ENCODE measurements at regions not wholly inside any gene's neighbourhood (a gene's known extent, or its start where the extent isn't known, plus 50 kb on each side); places are given as distances from the start of the nearest gene placed in this dataset.
"Not testable (repeated sequence)": the region's sequence is repeated elsewhere in the genome, so short reads cannot be mapped to it uniquely, and the experiment has no call there.

GRCh38 chr3:144900366-144900765 is 928.7 kb downstream of the DIPK2A start (continued):
- TF ChIP-seq, protein P1, sequence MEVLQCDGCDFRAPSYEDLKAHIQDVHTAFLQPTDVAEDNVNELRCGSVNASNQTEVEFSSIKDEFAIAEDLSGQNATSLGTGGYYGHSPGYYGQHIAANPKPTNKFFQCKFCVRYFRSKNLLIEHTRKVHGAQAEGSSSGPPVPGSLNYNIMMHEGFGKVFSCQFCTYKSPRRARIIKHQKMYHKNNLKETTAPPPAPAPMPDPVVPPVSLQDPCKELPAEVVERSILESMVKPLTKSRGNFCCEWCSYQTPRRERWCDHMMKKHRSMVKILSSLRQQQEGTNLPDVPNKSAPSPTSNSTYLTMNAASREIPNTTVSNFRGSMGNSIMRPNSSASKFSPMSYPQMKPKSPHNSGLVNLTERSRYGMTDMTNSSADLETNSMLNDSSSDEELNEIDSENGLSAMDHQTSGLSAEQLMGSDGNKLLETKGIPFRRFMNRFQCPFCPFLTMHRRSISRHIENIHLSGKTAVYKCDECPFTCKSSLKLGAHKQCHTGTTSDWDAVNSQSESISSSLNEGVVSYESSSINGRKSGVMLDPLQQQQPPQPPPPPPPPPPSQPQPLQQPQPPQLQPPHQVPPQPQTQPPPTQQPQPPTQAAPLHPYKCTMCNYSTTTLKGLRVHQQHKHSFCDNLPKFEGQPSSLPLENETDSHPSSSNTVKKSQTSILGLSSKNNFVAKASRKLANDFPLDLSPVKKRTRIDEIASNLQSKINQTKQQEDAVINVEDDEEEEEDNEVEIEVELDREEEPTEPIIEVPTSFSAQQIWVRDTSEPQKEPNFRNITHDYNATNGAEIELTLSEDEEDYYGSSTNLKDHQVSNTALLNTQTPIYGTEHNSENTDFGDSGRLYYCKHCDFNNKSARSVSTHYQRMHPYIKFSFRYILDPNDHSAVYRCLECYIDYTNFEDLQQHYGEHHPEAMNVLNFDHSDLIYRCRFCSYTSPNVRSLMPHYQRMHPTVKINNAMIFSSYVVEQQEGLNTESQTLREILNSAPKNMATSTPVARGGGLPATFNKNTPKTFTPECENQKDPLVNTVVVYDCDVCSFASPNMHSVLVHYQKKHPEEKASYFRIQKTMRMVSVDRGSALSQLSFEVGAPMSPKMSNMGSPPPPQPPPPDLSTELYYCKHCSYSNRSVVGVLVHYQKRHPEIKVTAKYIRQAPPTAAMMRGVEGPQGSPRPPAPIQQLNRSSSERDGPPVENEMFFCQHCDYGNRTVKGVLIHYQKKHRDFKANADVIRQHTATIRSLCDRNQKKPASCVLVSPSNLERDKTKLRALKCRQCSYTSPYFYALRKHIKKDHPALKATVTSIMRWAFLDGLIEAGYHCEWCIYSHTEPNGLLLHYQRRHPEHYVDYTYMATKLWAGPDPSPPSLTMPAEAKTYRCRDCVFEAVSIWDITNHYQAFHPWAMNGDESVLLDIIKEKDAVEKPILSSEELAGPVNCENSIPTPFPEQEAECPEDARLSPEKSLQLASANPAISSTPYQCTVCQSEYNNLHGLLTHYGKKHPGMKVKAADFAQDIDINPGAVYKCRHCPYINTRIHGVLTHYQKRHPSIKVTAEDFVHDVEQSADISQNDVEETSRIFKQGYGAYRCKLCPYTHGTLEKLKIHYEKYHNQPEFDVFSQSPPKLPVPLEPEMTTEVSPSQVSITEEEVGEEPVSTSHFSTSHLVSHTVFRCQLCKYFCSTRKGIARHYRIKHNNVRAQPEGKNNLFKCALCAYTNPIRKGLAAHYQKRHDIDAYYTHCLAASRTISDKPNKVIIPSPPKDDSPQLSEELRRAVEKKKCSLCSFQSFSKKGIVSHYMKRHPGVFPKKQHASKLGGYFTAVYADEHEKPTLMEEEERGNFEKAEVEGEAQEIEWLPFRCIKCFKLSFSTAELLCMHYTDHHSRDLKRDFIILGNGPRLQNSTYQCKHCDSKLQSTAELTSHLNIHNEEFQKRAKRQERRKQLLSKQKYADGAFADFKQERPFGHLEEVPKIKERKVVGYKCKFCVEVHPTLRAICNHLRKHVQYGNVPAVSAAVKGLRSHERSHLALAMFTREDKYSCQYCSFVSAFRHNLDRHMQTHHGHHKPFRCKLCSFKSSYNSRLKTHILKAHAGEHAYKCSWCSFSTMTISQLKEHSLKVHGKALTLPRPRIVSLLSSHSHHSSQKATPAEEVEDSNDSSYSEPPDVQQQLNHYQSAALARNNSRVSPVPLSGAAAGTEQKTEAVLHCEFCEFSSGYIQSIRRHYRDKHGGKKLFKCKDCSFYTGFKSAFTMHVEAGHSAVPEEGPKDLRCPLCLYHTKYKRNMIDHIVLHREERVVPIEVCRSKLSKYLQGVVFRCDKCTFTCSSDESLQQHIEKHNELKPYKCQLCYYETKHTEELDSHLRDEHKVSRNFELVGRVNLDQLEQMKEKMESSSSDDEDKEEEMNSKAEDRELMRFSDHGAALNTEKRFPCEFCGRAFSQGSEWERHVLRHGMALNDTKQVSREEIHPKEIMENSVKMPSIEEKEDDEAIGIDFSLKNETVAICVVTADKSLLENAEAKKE (CRISPR knock-in tag; IDR thresholded peaks at IDR 0.05), result no peak
- TF ChIP-seq CREB1 (CRISPR knock-in tag; IDR thresholded peaks at IDR 0.05; ENCODE audit: low read depth), result no peak
- TF ChIP-seq ETS1 (IDR thresholded peaks at IDR 0.05), result no peak
- TF ChIP-seq, protein P2, sequence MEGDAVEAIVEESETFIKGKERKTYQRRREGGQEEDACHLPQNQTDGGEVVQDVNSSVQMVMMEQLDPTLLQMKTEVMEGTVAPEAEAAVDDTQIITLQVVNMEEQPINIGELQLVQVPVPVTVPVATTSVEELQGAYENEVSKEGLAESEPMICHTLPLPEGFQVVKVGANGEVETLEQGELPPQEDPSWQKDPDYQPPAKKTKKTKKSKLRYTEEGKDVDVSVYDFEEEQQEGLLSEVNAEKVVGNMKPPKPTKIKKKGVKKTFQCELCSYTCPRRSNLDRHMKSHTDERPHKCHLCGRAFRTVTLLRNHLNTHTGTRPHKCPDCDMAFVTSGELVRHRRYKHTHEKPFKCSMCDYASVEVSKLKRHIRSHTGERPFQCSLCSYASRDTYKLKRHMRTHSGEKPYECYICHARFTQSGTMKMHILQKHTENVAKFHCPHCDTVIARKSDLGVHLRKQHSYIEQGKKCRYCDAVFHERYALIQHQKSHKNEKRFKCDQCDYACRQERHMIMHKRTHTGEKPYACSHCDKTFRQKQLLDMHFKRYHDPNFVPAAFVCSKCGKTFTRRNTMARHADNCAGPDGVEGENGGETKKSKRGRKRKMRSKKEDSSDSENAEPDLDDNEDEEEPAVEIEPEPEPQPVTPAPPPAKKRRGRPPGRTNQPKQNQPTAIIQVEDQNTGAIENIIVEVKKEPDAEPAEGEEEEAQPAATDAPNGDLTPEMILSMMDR (conservative IDR thresholded peaks at IDR 0.05; ENCODE audit: low read depth in 2 of 2), result no peak

GRCh38 chr3:144907581-144907980 is 936.0 kb downstream of the DIPK2A start:
- ATAC-seq; H3K27me3 Mint-ChIP-seq (ENCODE audit: insufficient read depth, low read depth, poor library complexity); H2AFZ ChIP-seq; H4K20me1 ChIP-seq (replicated peaks; ENCODE audit: insufficient read depth); H3K27ac Mint-ChIP-seq; DNase-seq (ENCODE audit: low spot score); H3K9me2 ChIP-seq (ENCODE audit: insufficient read depth); H3K4me2 ChIP-seq; H3K79me2 ChIP-seq (replicated peaks; ENCODE audit: insufficient read depth); H3K4me1 ChIP-seq (ENCODE audit: insufficient read depth); H3K27ac ChIP-seq (ENCODE audit: low read depth); H3K36me3 ChIP-seq (ENCODE audit: insufficient read depth); H3F3A ChIP-seq (replicated peaks; ENCODE audit: low read depth); H3K27me3 ChIP-seq (ENCODE audit: insufficient read depth); H3K4me3 ChIP-seq; H3K4me3 Mint-ChIP-seq; H3K4me1 Mint-ChIP-seq: not testable (repeated sequence)
- H3K36me3 Mint-ChIP-seq (ENCODE audit: low read depth), result peaks cover 41% of the 10 kb centered on the region
- H3K9me3 Mint-ChIP-seq, result peaks cover 47% of the 10 kb centered on the region
